H1 (cell line): ENCODE measurements at regions not wholly inside any gene's neighbourhood (a gene's known extent, or its start where the extent isn't known, plus 50 kb on each side); places are given as distances from the start of the nearest gene placed in this dataset.

Experiments
- CTCF ChIA-PET: fragments of 300-600 bp; sonication (Branson Sonifier 250); formaldehyde crosslinking; loops from one replicate; lab custom pipeline; 2021; ENCODE audit not compliant: partially characterized antibody; lab: Charles Lee
- POLR2A ChIA-PET: fragments of 300-600 bp; sonication (Branson Sonifier 250); formaldehyde crosslinking; loops from one replicate; lab custom pipeline; 2021; ENCODE audit warnings: inconsistent platforms; ENCODE audit not compliant: partially characterized antibody; lab: Charles Lee
- DNase-seq, 2 experiments: peaks; one replicate each; pipeline versions ENCODE4 v3.0.0 to v3.0.0-alpha.2; 2010 to 2022; ENCODE audit warnings: low spot score in 2 of 2, low read depth in 1 of 2, mixed read lengths in 1 of 2
- FAIRE-seq: peaks from 2 replicates; lab custom pipeline; 2011; peaks lifted over from hg19 to GRCh38; lab: Jason Lieb, UNC
- H2AFZ ChIP-seq: 2 replicates; pipeline ENCODE4 v1.8.1; 2012; ENCODE audit warnings: low read length, inconsistent platforms
- H2AK5ac ChIP-seq: 2 replicates; pipeline ENCODE4 v1.6.1; 2013; ENCODE audit warnings: low read depth, low read length
- H2BK120ac ChIP-seq: replicated peaks from 2 replicates; pipeline ENCODE3; 2013; ENCODE audit warnings: low read depth, low read length, inconsistent platforms
- H2BK12ac ChIP-seq: 2 replicates; pipeline ENCODE4 v1.6.1; 2013; ENCODE audit warnings: low read depth, low read length
- H2BK15ac ChIP-seq: 2 replicates; pipeline ENCODE4 v1.6.1; 2013; ENCODE audit warnings: low read length
- H2BK20ac ChIP-seq: 2 replicates; pipeline ENCODE4 v1.6.1; 2013; ENCODE audit warnings: low read length
- H2BK5ac ChIP-seq: 2 replicates; pipeline ENCODE4 v1.6.1; 2013; ENCODE audit warnings: low read depth, low read length
- H3K14ac ChIP-seq: 2 replicates; pipeline ENCODE4 v1.6.1; 2013; ENCODE audit warnings: inconsistent platforms; ENCODE audit not compliant: insufficient read length
- H3K18ac ChIP-seq: 2 replicates; pipeline ENCODE4 v1.6.1; 2013; ENCODE audit warnings: low read length; ENCODE audit errors: extremely low read depth
- H3K23ac ChIP-seq: 2 replicates; pipeline ENCODE4 v1.6.1; 2013; ENCODE audit warnings: inconsistent platforms; ENCODE audit not compliant: insufficient read length
- H3K23me2 ChIP-seq: 2 replicates; pipeline ENCODE4 v1.6.1; 2013; ENCODE audit warnings: low read depth, low read length
- H3K27ac ChIP-seq: 2 replicates; pipeline ENCODE4 v1.6.1; 2011; ENCODE audit warnings: low read depth, low read length, inconsistent platforms
- H3K27me3 ChIP-seq, 4 experiments: replicated peaks in 1 of 4; 1 replicate in 1 of 4; 2 replicates in 3 of 4; pipeline versions ENCODE4 v1.6.1 to v1.8.1; 2011 to 2013; ENCODE audit warnings: low read length in 3 of 4, mild to moderate bottlenecking in 3 of 4, inconsistent platforms in 2 of 4, mixed read lengths in 2 of 4, moderate library complexity in 1 of 4; ENCODE audit not compliant: control insufficient read depth in 3 of 4, insufficient read depth in 3 of 4; ENCODE audit errors: extremely low read depth in 1 of 4
- H3K36me3 ChIP-seq, 4 experiments: 2 replicates each; pipeline versions ENCODE4 v1.6.1 to v1.8.1; 2011 to 2013; ENCODE audit warnings: mild to moderate bottlenecking in 4 of 4, low read length in 3 of 4, moderate library complexity in 2 of 4, control low read depth in 1 of 4, inconsistent platforms in 1 of 4; ENCODE audit not compliant: insufficient read depth in 4 of 4, control insufficient read depth in 2 of 4
- H3K4ac ChIP-seq: replicated peaks from 2 replicates; pipeline ENCODE3; 2013; ENCODE audit warnings: low read length, low read depth, mixed read lengths, inconsistent platforms; ENCODE audit not compliant: insufficient read length
- H3K4me1 ChIP-seq, 4 experiments: replicated peaks in 1 of 4; 1 replicate in 1 of 4; 2 replicates in 3 of 4; pipeline versions ENCODE4 v1.6.1 to v1.8.1; 2011 to 2013; ENCODE audit warnings: low read length in 3 of 4, inconsistent platforms in 2 of 4, mixed read lengths in 1 of 4; ENCODE audit not compliant: insufficient read depth in 4 of 4, control insufficient read depth in 3 of 4
- H3K4me2 ChIP-seq, 2 experiments: 2 replicates each; pipeline versions ENCODE4 v1.6.1 to v1.8.1; 2011 to 2013; ENCODE audit warnings: low read depth in 2 of 2, low read length in 2 of 2, control low read depth in 1 of 2, inconsistent platforms in 1 of 2, mild to moderate bottlenecking in 1 of 2; ENCODE audit not compliant: insufficient read depth in 1 of 2
- H3K4me3 ChIP-seq, 4 experiments: fragments of 200-600, 300-600 bp in 1 of 4; sonication (generic), shearing (Covaris generic), sonication (Bioruptor Twin) in 1 of 4; 2 replicates each; pipeline versions ENCODE4 v1.5.1 to v1.8.1; 2011 to 2016; ENCODE audit warnings: low read length in 4 of 4, low read depth in 3 of 4, control low read depth in 2 of 4, inconsistent platforms in 2 of 4, mild to moderate bottlenecking in 2 of 4, mixed read lengths in 1 of 4, moderate library complexity in 1 of 4; ENCODE audit not compliant: insufficient read depth in 2 of 4; ENCODE audit errors: extremely low read depth in 1 of 4
- H3K56ac ChIP-seq: replicated peaks from 2 replicates; pipeline ENCODE3; 2013; ENCODE audit warnings: low read depth, mild to moderate bottlenecking, mixed read lengths, low read length, inconsistent platforms; ENCODE audit not compliant: insufficient read length
- H3K79me1 ChIP-seq: 2 replicates; pipeline ENCODE4 v1.6.1; 2013; ENCODE audit warnings: low read depth, low read length, control low read depth
- H3K79me2 ChIP-seq, 2 experiments: 2 replicates each; pipeline versions ENCODE4 v1.6.1 to v1.8.1; 2012 to 2013; ENCODE audit warnings: low read length in 2 of 2, mild to moderate bottlenecking in 2 of 2, inconsistent platforms in 1 of 2; ENCODE audit not compliant: insufficient read depth in 2 of 2, control insufficient read depth in 1 of 2
- H3K9ac ChIP-seq, 4 experiments: replicated peaks in 1 of 4; 1 replicate in 1 of 4; 2 replicates in 3 of 4; pipeline versions ENCODE4 v1.6.1 to v1.8.1; 2011 to 2013; ENCODE audit warnings: low read depth in 3 of 4, low read length in 3 of 4, control low read depth in 2 of 4, mild to moderate bottlenecking in 2 of 4, moderate library complexity in 2 of 4, inconsistent platforms in 1 of 4; ENCODE audit errors: extremely low read depth in 1 of 4
- H3K9me3 ChIP-seq, 2 experiments: 2 replicates each; pipeline versions ENCODE4 v1.6.1 to v1.8.1; 2012 to 2013; ENCODE audit warnings: mild to moderate bottlenecking in 2 of 2, moderate library complexity in 2 of 2, control low read depth in 1 of 2, inconsistent platforms in 1 of 2, low read depth in 1 of 2, low read length in 1 of 2, mixed read lengths in 1 of 2; ENCODE audit not compliant: insufficient read depth in 2 of 2
- H4K20me1 ChIP-seq, 2 experiments: replicated peaks in 1 of 2; 2 replicates each; pipeline versions ENCODE3 to v1.8.1; 2011 to 2013; ENCODE audit warnings: inconsistent platforms in 2 of 2, low read length in 2 of 2, mild to moderate bottlenecking in 1 of 2; ENCODE audit not compliant: insufficient read depth in 2 of 2, control insufficient read depth in 1 of 2
- H4K5ac ChIP-seq: 2 replicates; pipeline ENCODE4 v1.6.1; 2013; ENCODE audit warnings: low read length, low read depth, mixed read lengths, inconsistent platforms; ENCODE audit not compliant: insufficient read length
- H4K8ac ChIP-seq: 2 replicates; pipeline ENCODE4 v1.8.0; 2013; ENCODE audit warnings: mild to moderate bottlenecking, moderate library complexity, low read length, inconsistent platforms; ENCODE audit not compliant: insufficient read depth; ENCODE audit errors: extremely low read depth
- H4K91ac ChIP-seq: replicated peaks from 2 replicates; pipeline ENCODE3; 2013; ENCODE audit warnings: low read length, mixed read lengths, inconsistent platforms; ENCODE audit not compliant: insufficient read length
- BACH1 ChIP-seq: IDR thresholded peaks from 2 replicates; pipeline ENCODE4 v1.6.1; 2012; ENCODE audit warnings: low read length, improper control_type of control experiment
- CBX5 ChIP-seq: fragments of 300-800, 300-1000 bp; sonication (generic); IDR thresholded peaks from 2 replicates; pipeline ENCODE4 v1.7.1; 2016; ENCODE audit warnings: antibody characterized with exemption, low read length, low read depth
- CHD2 ChIP-seq: IDR thresholded peaks from 2 replicates; pipeline ENCODE4 v1.6.1; 2012; ENCODE audit warnings: low read length, improper control_type of control experiment
- HDAC2 ChIP-seq, 2 experiments: fragments of 300-600 bp in 1 of 2; sonication (generic) in 1 of 2; IDR thresholded peaks; 2 replicates each; pipeline ENCODE4 v1.6.1; 2011 to 2012; ENCODE audit warnings: low read depth in 2 of 2, low read length in 2 of 2, mild to moderate bottlenecking in 2 of 2, moderate library complexity in 2 of 2, borderline replicate concordance in 1 of 2, inconsistent platforms in 1 of 2
- POLR2A ChIP-seq, 2 experiments: IDR thresholded peaks; 1 replicate in 1 of 2; 2 replicates in 1 of 2; pipeline ENCODE4 v1.6.1; 2011; ENCODE audit warnings: low read depth in 2 of 2, low read length in 2 of 2, mild to moderate bottlenecking in 2 of 2; ENCODE audit errors: control extremely low read depth in 1 of 2
- RAD21 ChIP-seq, 2 experiments: IDR thresholded peaks in 1 of 2; conservative IDR thresholded peaks in 1 of 2; 2 replicates each; pipeline ENCODE4 v1.6.1; 2011; ENCODE audit warnings: low read depth in 2 of 2, low read length in 2 of 2, improper control_type of control experiment in 1 of 2, inconsistent platforms in 1 of 2, mild to moderate bottlenecking in 1 of 2, moderate library complexity in 1 of 2
- SIN3A ChIP-seq, 2 experiments: IDR thresholded peaks in 1 of 2; conservative IDR thresholded peaks in 1 of 2; 2 replicates each; pipeline ENCODE4 v1.6.1; 2011 to 2012; ENCODE audit warnings: low read length in 2 of 2, improper control_type of control experiment in 1 of 2, low read depth in 1 of 2, mild to moderate bottlenecking in 1 of 2
- ZNF274 ChIP-seq: IDR thresholded peaks from 2 replicates; pipeline ENCODE4 v1.7.0; 2012; ENCODE audit warnings: low read length, borderline replicate concordance; ENCODE audit errors: extremely low read depth
- WGBS, 2 experiments: shearing (Covaris generic) in 1 of 2; methylation state at CpG; one replicate each; pipeline versions ENCODE4 v1.1.6 to v1.1.7; 2013 to 2015; ENCODE audit warnings: low lambda C conversion rate in 2 of 2, mixed read lengths in 2 of 2, inconsistent platforms in 1 of 2, low coverage in 1 of 2, missing lambda C conversion rate in 1 of 2; ENCODE audit not compliant: insufficient replicate concordance in 2 of 2, insufficient coverage in 1 of 2, insufficient read length in 1 of 2; ENCODE audit errors: extremely low coverage in 1 of 2, missing lambda C conversion rate in 1 of 2; 5-methylcytosine and 5-hydroxymethylcytosine counted together

DNA sequence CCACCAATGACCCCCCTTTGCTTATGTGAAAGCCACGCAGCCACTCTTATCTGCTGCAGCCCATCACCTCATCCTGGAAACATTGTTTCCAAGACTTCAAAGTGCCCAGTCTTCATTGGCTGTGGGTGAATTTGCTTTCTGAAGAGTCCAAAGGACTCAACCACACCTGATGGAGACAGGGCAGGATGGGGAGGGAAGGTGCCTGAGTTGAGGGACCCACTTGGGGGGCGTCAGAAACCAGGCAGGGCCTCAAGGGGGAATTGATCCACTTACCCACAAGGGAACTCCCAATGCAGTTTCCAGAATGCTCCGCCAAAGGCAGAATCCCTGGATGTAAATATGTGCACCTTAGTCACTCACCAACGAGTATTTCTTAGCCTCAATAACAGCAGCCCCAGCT is 147.9 kb upstream of the ATP2B2 start:
- Histone ChIP-seq H3K18ac (no peak overlapping the region), H3K27ac (no peak overlapping the region), H3K23me2 (peaks cover 4% of the 10 kb centered on the region; the same call in 1 of the 2 replicates), H2AFZ (no peak overlapping the region), H3K4ac (no peak overlapping the region), H4K8ac (no peak overlapping the region), H4K91ac (no peak overlapping the region), H2BK120ac (no peak overlapping the region), H3K4me2 (no peak overlapping the region), H3K36me3 (no peaks in the 10 kb centered on the region), H3K79me2 (no peaks in the 10 kb centered on the region), H3K79me1 (no peaks in the 10 kb centered on the region), H2BK20ac (no peak overlapping the region), H3K56ac (no peak overlapping the region), H2BK12ac (no peak overlapping the region), H2BK5ac (no peak overlapping the region), H3K27me3 (no peaks in the 10 kb centered on the region; a peak in 1 of 7 replicates), H3K14ac (no peak overlapping the region), H2BK15ac (no peak overlapping the region), H2AK5ac (no peak overlapping the region), H3K4me3 (no peak overlapping the region), H3K9ac (no peak overlapping the region), H3K4me1 (no peaks in the 10 kb centered on the region)
- DNase-seq = peak in 1 of 2 experiments; percentile 10
- CTCF ChIA-PET = no interaction called here
- POLR2A ChIA-PET = no interaction called here
- FAIRE-seq = no peak
- TF ChIP-seq BACH1 = no peak
- TF ChIP-seq RAD21 (IDR thresholded peaks at IDR 0.05 in 1 of 2, conservative IDR thresholded peaks at IDR 0.05 in 1 of 2; ENCODE audit: low read depth in 2 of 2, low read length in 2 of 2) = no peak
- no peak for TF ChIP-seq SIN3A (conservative IDR thresholded peaks at IDR 0.05 in 1 of 2, IDR thresholded peaks at IDR 0.05 in 1 of 2; ENCODE audit: low read depth in 1 of 2, low read length in 2 of 2)
- no peak for TF ChIP-seq CHD2
- TF ChIP-seq ZNF274 = no peak
- no peak for TF ChIP-seq HDAC2 (IDR thresholded peaks at IDR 0.05; ENCODE audit: borderline replicate concordance in 1 of 2, low read depth in 2 of 2, low read length in 2 of 2)
- no peak for TF ChIP-seq CBX5
- TF ChIP-seq POLR2A (IDR thresholded peaks at IDR 0.05; ENCODE audit: control extremely low read depth in 1 of 2, low read depth in 2 of 2, low read length in 2 of 2) = no peak
- TF ChIP-seq, all 59 proteins: peak for 0
- H3K23ac ChIP-seq = no peak overlapping the region
- no peaks in the 10 kb centered on the region for H4K20me1 ChIP-seq
- H3K9me3 ChIP-seq = no peaks in the 10 kb centered on the region
- H4K5ac ChIP-seq = no peak overlapping the region
- WGBS, 2 experiments = 84% methylated on average over 4 of the region's 4 CpGs; no CpG with 5 or more reads in 1 of the 2 experiments
